ENCODE measurements at regions not wholly inside any gene's neighbourhood (a gene's known extent, or its start where the extent isn't known, plus 50 kb on each side); places are given as distances from the start of the nearest gene placed in this dataset.

GRCh38 chr22:48357196-48357595 is 1470.5 kb downstream of the BRD1 start:
- TF ChIP-seq CTCF (IDR thresholded peaks at IDR 0.05; ENCODE audit: insufficient read depth, low read length) (no peak), REST (IDR thresholded peaks at IDR 0.05; ENCODE audit: insufficient replicate concordance, low read depth) (no peak), POLR2AphosphoS5 (IDR thresholded peaks at IDR 0.05; ENCODE audit: low read depth) (no peak), SPI1 (IDR thresholded peaks at IDR 0.05; ENCODE audit: borderline replicate concordance, low read depth) (no peak), GABPA (IDR thresholded peaks at IDR 0.05; ENCODE audit: low read depth) (no peak)

Measured in HL-60 (cell line).